Activated B cell treated with CpG ODN at 0.5 μM for 24 hours (primary cell): ENCODE measurements at regions not wholly inside any gene's neighbourhood (a gene's known extent, or its start where the extent isn't known, plus 50 kb on each side); places are given as distances from the start of the nearest gene placed in this dataset.

ENCODE experiments used
- ATAC-seq: fragments of 200-7000 bp; cut with Tn5 transposase; one replicate; pipeline ENCODE4 v1.10.0; 2021; ENCODE audit warnings: low read depth, mild to moderate bottlenecking, moderate library complexity
- CTCF ChIA-PET: fragments of 350-600 bp; sonication (Branson Sonifier 250); formaldehyde crosslinking; loops from one replicate; lab custom pipeline; 2021; ENCODE audit warnings: antibody characterized with exemption; lab: Charles Lee
- POLR2A ChIA-PET: fragments of 350-600 bp; sonication (Branson Sonifier 250); formaldehyde crosslinking; loops from one replicate; lab custom pipeline; 2021; ENCODE audit warnings: antibody characterized with exemption; lab: Charles Lee
- DNase-seq: peaks from one replicate; pipeline ENCODE4 v3.0.0; 2022
- H3K27ac Mint-ChIP-seq: one replicate; pipeline ENCODE4 v1.8.0; 2020; ENCODE audit warnings: mixed read lengths
- H3K27me3 Mint-ChIP-seq: one replicate; pipeline ENCODE4 v1.8.0; 2021; ENCODE audit warnings: mixed read lengths
- H3K36me3 Mint-ChIP-seq: one replicate; pipeline ENCODE4 v1.8.0; 2021; ENCODE audit warnings: low read depth, mixed read lengths
- H3K4me1 Mint-ChIP-seq: one replicate; pipeline ENCODE4 v1.8.0; 2021; ENCODE audit warnings: mixed read lengths
- H3K4me3 Mint-ChIP-seq: one replicate; pipeline ENCODE4 v1.8.0; 2020; ENCODE audit warnings: mild to moderate bottlenecking, mixed read lengths
- H3K9me3 Mint-ChIP-seq: one replicate; pipeline ENCODE4 v1.8.0; 2020; ENCODE audit warnings: mixed read lengths
- intact Hi-C: fragments of 100-400 bp; cut with micrococcal nuclease; formaldehyde crosslinking; loops from one replicate; pipeline ENCODE4 v1.15.1; 2024
- TF ChIP-seq, protein P1 (sequence below): fragments of 200-600 bp; IDR thresholded peaks from one replicate; pipeline ENCODE4 v1.8.0; 2022; ENCODE audit warnings: antibody characterized with exemption, mild to moderate bottlenecking

DNA sequence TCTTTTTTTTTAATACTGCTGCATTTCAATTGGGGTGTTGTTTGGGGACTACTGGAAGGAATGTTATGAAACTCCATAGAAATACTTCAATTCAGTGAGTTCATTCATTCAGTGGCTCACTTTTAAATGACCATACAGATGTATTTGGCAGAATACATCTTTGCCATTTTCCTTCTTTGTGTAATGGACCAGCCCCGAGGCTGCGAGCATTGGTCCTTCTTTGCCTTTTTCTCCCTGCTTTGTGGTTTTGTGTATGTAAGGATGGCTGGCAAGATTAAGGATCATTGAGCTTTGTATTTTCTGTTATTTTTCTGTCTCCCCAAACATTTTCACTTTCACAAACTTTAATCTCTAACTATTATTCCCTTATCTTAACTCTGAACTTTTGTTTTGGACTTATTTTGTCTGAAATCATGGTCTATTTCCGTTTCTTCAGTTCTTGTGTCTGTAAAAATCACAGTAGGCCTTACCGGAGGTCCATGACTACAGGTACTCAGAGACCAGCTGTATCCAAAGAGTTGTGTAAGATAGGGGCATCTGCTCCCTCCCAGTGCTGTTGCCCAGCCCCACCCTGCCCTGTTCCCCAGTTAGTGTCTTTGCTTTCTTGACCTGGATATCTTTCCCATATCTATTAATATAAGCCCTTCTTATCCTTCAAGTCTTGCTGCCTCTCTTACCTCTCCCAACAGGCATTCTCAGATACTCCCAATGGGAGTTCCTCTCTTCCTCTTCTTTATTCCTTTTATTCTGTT lies 154.3 kb upstream of the DMRT1 start:
- Mint-ChIP-seq H3K4me3 (no peak overlapping the region), H3K36me3 (no peaks in the 10 kb centered on the region), H3K27ac (no peak overlapping the region), H3K4me1 (peaks cover 10% of the 10 kb centered on the region), H3K9me3 (no peaks in the 10 kb centered on the region), H3K27me3 (no peaks in the 10 kb centered on the region)
- ATAC-seq, result no peak
- TF ChIP-seq, protein P1, sequence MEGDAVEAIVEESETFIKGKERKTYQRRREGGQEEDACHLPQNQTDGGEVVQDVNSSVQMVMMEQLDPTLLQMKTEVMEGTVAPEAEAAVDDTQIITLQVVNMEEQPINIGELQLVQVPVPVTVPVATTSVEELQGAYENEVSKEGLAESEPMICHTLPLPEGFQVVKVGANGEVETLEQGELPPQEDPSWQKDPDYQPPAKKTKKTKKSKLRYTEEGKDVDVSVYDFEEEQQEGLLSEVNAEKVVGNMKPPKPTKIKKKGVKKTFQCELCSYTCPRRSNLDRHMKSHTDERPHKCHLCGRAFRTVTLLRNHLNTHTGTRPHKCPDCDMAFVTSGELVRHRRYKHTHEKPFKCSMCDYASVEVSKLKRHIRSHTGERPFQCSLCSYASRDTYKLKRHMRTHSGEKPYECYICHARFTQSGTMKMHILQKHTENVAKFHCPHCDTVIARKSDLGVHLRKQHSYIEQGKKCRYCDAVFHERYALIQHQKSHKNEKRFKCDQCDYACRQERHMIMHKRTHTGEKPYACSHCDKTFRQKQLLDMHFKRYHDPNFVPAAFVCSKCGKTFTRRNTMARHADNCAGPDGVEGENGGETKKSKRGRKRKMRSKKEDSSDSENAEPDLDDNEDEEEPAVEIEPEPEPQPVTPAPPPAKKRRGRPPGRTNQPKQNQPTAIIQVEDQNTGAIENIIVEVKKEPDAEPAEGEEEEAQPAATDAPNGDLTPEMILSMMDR, result no peak
- intact Hi-C loops, result no loop called here
- DNase-seq, result no peak
- ChIA-PET POLR2A (no interaction called here), CTCF (no interaction called here)

DNA sequence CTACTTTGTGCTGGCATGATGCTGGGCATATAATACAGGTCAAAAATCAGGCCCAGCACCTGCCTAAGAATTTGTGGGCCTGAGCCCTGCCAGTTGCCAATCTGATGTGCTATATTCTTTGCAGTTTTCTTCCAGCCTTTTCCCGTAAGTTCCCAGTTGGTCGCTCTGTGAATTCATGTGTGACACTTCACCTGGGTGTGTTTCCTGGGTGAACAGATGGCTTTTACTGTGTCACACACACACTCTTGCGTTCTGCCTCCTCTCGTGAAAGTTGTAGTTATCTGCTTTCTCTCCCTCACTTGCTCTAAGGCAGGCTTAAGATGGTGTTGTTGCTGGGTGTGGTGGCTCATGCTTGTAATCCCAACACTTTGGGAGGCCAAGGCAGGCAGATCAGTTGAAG lies 153.5 kb upstream of the DMRT1 start:
- intact Hi-C loops, result no loop called here
- no peaks in the 10 kb centered on the region for H3K27me3 Mint-ChIP-seq
- no peak for ATAC-seq
- TF ChIP-seq, protein P1, result no peak
- H3K36me3 Mint-ChIP-seq, result no peaks in the 10 kb centered on the region
- H3K4me3 Mint-ChIP-seq, result no peak overlapping the region
- peaks cover 10% of the 10 kb centered on the region for H3K4me1 Mint-ChIP-seq
- DNase-seq, result no peak
- H3K9me3 Mint-ChIP-seq, result no peaks in the 10 kb centered on the region
- ChIA-PET CTCF (no interaction called here), POLR2A (no interaction called here)
- H3K27ac Mint-ChIP-seq, result no peak overlapping the region

DNA sequence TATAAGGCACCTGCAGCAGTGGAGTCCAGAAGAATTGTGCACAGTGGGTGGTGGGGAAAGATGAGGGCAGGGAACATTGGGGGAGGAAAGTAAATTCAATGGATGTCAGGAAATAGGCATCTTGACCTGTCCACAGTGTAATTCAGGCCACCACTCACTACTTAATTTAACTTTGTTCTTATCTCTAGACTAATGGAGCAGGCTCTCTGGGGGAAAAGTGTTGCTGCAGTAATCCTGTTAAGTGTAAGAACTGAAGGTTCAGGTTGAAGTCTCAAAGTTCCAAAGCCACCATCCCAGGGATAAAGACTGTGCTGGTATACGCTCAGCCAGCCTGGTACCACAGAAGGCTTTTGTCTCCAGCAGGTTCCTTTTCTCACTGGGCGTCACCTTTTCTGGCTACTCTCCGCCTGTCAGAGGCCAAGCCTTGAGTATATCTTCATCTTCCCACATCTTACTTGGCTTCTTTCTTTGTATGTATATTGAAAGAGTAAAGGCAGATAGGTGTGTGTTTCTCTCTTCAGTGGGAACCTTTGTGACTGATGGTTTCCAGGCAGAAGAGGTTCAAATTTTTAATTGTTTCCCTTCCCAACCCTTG lies 150.9 kb upstream of the DMRT1 start:
- intact Hi-C loops, result no loop called here
- Mint-ChIP-seq H3K9me3 (no peaks in the 10 kb centered on the region), H3K27me3 (peaks cover 3% of the 10 kb centered on the region), H3K4me1 (peaks cover 10% of the 10 kb centered on the region), H3K27ac (no peak overlapping the region), H3K36me3 (no peaks in the 10 kb centered on the region), H3K4me3 (no peak overlapping the region)
- TF ChIP-seq, protein P1, result no peak
- ATAC-seq (no peak), DNase-seq (no peak)
- CTCF ChIA-PET, result no interaction called here
- POLR2A ChIA-PET, result no interaction called here

DNA sequence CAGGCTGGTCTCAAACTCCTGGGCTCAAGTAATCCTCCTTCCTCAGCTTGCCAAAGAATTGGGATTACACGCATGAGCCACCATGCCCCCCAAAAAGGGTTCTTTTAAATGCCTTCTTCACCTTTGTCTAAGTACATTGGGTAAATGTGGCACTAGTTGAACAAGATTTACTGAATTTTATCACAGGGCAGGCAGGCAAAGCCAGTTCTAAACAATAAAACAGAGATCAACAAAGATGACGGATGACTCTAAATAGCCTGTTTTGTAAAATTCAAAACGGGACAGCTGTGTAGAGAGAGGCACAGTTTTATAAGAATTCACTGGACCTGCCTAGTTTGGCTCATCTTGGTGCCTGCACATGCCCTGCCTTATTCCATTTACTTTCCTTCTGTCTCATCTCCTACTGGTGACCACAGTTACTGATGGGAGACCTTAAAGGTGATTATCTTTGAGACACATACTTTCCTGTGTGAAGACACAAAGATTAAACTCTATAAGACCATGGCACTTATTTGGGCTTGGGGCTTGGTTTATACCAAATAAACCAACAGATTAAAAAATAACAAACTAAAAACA lies 149.6 kb upstream of the DMRT1 start:
- intact Hi-C loops, result no loop called here
- CTCF ChIA-PET, result no interaction called here
- Mint-ChIP-seq H3K27me3 (peaks cover 3% of the 10 kb centered on the region), H3K36me3 (no peaks in the 10 kb centered on the region), H3K4me1 (peaks cover 10% of the 10 kb centered on the region), H3K9me3 (no peaks in the 10 kb centered on the region), H3K4me3 (no peak overlapping the region), H3K27ac (no peak overlapping the region)
- no peak for DNase-seq
- TF ChIP-seq, protein P1, result no peak
- POLR2A ChIA-PET, result interaction anchor here (0.6 kb wide), 1 partner anchor 13 kb away, joined by 4 read pairs; no protein-coding TSS in a partner anchor
- no peak for ATAC-seq

DNA sequence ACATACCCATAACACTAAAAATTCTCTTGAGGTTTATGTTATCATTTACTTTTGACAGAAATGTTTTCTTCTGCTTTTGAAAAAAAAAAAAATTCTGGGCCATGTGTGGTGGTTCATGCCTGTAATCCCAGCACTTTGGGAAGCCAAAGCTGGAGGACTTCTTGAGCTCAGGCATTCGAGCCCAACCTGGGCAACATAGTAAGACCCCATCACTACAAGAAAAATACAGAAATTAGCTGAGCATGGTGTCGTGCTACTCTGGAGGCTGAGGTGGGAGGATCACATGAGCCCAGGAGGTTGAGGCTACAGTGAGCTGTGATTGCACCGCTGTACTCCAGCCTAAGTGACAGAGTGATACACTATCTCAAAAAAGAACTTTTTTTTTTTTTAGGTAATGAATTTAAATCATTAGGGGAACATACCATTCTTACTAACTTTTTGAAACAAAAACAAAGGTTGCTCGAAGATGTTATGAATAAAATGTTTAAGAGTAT lies 148.8 kb upstream of the DMRT1 start:
- Mint-ChIP-seq H3K36me3 (no peaks in the 10 kb centered on the region), H3K9me3 (no peaks in the 10 kb centered on the region), H3K4me3 (no peak overlapping the region), H3K4me1 (peaks cover 10% of the 10 kb centered on the region), H3K27me3 (peaks cover 3% of the 10 kb centered on the region), H3K27ac (no peak overlapping the region)
- intact Hi-C loops, result no loop called here
- TF ChIP-seq, protein P1, result no peak
- ATAC-seq, result no peak
- no peak for DNase-seq
- ChIA-PET POLR2A (no interaction called here), CTCF (no interaction called here)
